Endodermal cell (in vitro differentiated cells): ENCODE measurements at regions not wholly inside any gene's neighbourhood (a gene's known extent, or its start where the extent isn't known, plus 50 kb on each side); places are given as distances from the start of the nearest gene placed in this dataset.

Experiments used
- DNase-seq: peaks from one replicate; pipeline ENCODE4 v3.0.0-alpha.2; 2017
- H3K27ac ChIP-seq: 2 replicates; pipeline ENCODE4 v1.5.1; 2013; ENCODE audit warnings: mild to moderate bottlenecking, low read depth, low read length, moderate library complexity
- H3K27me3 ChIP-seq: 2 replicates; pipeline ENCODE4 v1.6.1; 2013; ENCODE audit warnings: mild to moderate bottlenecking, low read length, moderate library complexity; ENCODE audit not compliant: insufficient read depth, control insufficient read depth, poor library complexity, severe bottlenecking
- H3K36me3 ChIP-seq: 2 replicates; pipeline ENCODE4 v1.7.0; 2013; ENCODE audit warnings: mild to moderate bottlenecking, low read length, moderate library complexity; ENCODE audit not compliant: control insufficient read depth, insufficient read depth
- H3K4me1 ChIP-seq: one replicate; pipeline ENCODE4 v1.7.0; 2013; ENCODE audit warnings: low read length; ENCODE audit not compliant: control insufficient read depth, insufficient read depth
- H3K4me3 ChIP-seq: 2 replicates; pipeline ENCODE4 v1.5.1; 2013; ENCODE audit warnings: mild to moderate bottlenecking, low read length, moderate library complexity
- H3K9ac ChIP-seq: 2 replicates; pipeline ENCODE4 v1.6.1; 2013; ENCODE audit warnings: mild to moderate bottlenecking, low read length, moderate library complexity; ENCODE audit not compliant: poor library complexity, severe bottlenecking; ENCODE audit errors: extremely low read depth
- H3K9me3 ChIP-seq: 2 replicates; pipeline ENCODE4 v1.6.1; 2013; ENCODE audit warnings: mild to moderate bottlenecking, low read length, moderate library complexity; ENCODE audit not compliant: control insufficient read depth
- H3K27ac Mint-ChIP-seq: 2 replicates; pipeline ENCODE4 v1.8.0; 2020; ENCODE audit warnings: mixed read lengths
- H3K27me3 Mint-ChIP-seq: 2 replicates; pipeline ENCODE4 v1.8.0; 2021; ENCODE audit warnings: mild to moderate bottlenecking, mixed read lengths; ENCODE audit not compliant: insufficient read depth
- H3K36me3 Mint-ChIP-seq: 2 replicates; pipeline ENCODE4 v1.8.0; 2020; ENCODE audit warnings: low read depth, mixed read lengths
- H3K4me1 Mint-ChIP-seq: 2 replicates; pipeline ENCODE4 v1.8.0; 2020; ENCODE audit warnings: mixed read lengths
- H3K4me3 Mint-ChIP-seq: 2 replicates; pipeline ENCODE4 v1.8.0; 2020; ENCODE audit warnings: mild to moderate bottlenecking, moderate library complexity, mixed read lengths
- H3K9me3 Mint-ChIP-seq: 2 replicates; pipeline ENCODE4 v1.8.0; 2020; ENCODE audit warnings: mild to moderate bottlenecking, mixed read lengths
- WGBS, 2 experiments: methylation state at CpG; one replicate each; pipeline versions ENCODE4 v1.1.5 to v1.1.7; 2013; ENCODE audit warnings: missing lambda C conversion rate in 2 of 2, mixed read lengths in 1 of 2; ENCODE audit not compliant: insufficient coverage in 1 of 2, insufficient read length in 1 of 2; 5-methylcytosine and 5-hydroxymethylcytosine counted together
- TF ChIP-seq, protein P1 (sequence below): fragments of 200-600 bp; sonication (generic); conservative IDR thresholded peaks from 2 replicates; pipeline ENCODE4 v1.5.0; 2021; ENCODE audit warnings: antibody characterized with exemption, mild to moderate bottlenecking

GRCh38 chr2:228735697-228736096 is 535.4 kb downstream of the PID1 start:
- no peak overlapping the region for H3K27ac Mint-ChIP-seq
- H3K36me3 Mint-ChIP-seq = no peaks in the 10 kb centered on the region
- peaks cover 8% of the 10 kb centered on the region for H3K4me1 Mint-ChIP-seq

GRCh38 chr2:228731517-228731916 is 539.6 kb downstream of the PID1 start:
- Mint-ChIP-seq H3K4me1 (peaks cover 8% of the 10 kb centered on the region), H3K4me3 (no peak overlapping the region), H3K36me3 (no peaks in the 10 kb centered on the region), H3K27me3 (no peaks in the 10 kb centered on the region), H3K27ac (no peak overlapping the region), H3K9me3 (no peaks in the 10 kb centered on the region)
- no peak for DNase-seq
- Histone ChIP-seq H3K4me1 (peaks cover 3% of the 10 kb centered on the region), H3K27ac (no peak overlapping the region), H3K27me3 (no peaks in the 10 kb centered on the region), H3K9me3 (no peaks in the 10 kb centered on the region), H3K36me3 (no peaks in the 10 kb centered on the region), H3K4me3 (no peak overlapping the region), H3K9ac (no peak overlapping the region)
- TF ChIP-seq, protein P1, sequence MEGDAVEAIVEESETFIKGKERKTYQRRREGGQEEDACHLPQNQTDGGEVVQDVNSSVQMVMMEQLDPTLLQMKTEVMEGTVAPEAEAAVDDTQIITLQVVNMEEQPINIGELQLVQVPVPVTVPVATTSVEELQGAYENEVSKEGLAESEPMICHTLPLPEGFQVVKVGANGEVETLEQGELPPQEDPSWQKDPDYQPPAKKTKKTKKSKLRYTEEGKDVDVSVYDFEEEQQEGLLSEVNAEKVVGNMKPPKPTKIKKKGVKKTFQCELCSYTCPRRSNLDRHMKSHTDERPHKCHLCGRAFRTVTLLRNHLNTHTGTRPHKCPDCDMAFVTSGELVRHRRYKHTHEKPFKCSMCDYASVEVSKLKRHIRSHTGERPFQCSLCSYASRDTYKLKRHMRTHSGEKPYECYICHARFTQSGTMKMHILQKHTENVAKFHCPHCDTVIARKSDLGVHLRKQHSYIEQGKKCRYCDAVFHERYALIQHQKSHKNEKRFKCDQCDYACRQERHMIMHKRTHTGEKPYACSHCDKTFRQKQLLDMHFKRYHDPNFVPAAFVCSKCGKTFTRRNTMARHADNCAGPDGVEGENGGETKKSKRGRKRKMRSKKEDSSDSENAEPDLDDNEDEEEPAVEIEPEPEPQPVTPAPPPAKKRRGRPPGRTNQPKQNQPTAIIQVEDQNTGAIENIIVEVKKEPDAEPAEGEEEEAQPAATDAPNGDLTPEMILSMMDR = no peak

More at GRCh38 chr2:228735697-228736096, 535.4 kb downstream of the PID1 start:
- no peaks in the 10 kb centered on the region for H3K27me3 Mint-ChIP-seq
- Histone ChIP-seq H3K4me3 (no peak overlapping the region), H3K36me3 (no peaks in the 10 kb centered on the region), H3K4me1 (peaks cover 3% of the 10 kb centered on the region), H3K9me3 (no peaks in the 10 kb centered on the region), H3K27me3 (no peaks in the 10 kb centered on the region), H3K27ac (no peak overlapping the region), H3K9ac (no peak overlapping the region)
- DNase-seq = no peak
- H3K4me3 Mint-ChIP-seq = no peak overlapping the region
- WGBS, 2 experiments = 70 to 100% methylated on average over 1 to 3 of the region's 3 CpGs
- no peaks in the 10 kb centered on the region for H3K9me3 Mint-ChIP-seq
- TF ChIP-seq, protein P1 = no peak

DNA sequence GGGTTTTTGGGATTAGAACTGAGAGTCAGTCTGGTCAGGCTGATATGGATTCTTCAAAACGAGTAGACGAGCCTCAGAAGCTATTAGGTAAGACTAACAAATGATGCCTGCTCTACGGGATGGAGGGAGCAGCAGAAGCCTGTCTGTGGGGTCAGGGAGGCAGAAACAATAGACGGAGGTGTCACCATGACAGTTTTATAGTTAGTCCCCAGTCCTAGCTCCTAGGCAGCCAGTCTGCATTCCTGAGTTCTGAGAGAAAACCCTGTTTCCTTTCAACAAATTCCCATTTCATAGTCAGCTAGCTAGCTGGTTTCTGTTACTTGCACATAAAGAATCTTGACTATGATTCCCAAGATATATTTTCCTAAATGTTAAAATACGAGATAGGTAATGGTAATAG is 542.1 kb downstream of the PID1 start:
- no peak for DNase-seq
- TF ChIP-seq, protein P1 = no peak
- Histone ChIP-seq H3K27me3 (no peaks in the 10 kb centered on the region), H3K27ac (peak overlapping the region; percentile 38), H3K4me3 (no peak overlapping the region), H3K4me1 (no peaks in the 10 kb centered on the region), H3K9ac (no peak overlapping the region), H3K36me3 (no peaks in the 10 kb centered on the region), H3K9me3 (no peaks in the 10 kb centered on the region)
- H3K4me1 Mint-ChIP-seq = no peaks in the 10 kb centered on the region
- H3K4me3 Mint-ChIP-seq = no peak overlapping the region
- no peak overlapping the region for H3K27ac Mint-ChIP-seq
- 60 to 86% methylated on average over 1 to 5 of the region's 5 CpGs for WGBS, 2 experiments
- no peaks in the 10 kb centered on the region for H3K36me3 Mint-ChIP-seq
- no peaks in the 10 kb centered on the region for H3K27me3 Mint-ChIP-seq
- no peaks in the 10 kb centered on the region for H3K9me3 Mint-ChIP-seq
